ENCODE measurements at regions not wholly inside any gene's neighbourhood (a gene's known extent, or its start where the extent isn't known, plus 50 kb on each side); places are given as distances from the start of the nearest gene placed in this dataset.

DNA sequence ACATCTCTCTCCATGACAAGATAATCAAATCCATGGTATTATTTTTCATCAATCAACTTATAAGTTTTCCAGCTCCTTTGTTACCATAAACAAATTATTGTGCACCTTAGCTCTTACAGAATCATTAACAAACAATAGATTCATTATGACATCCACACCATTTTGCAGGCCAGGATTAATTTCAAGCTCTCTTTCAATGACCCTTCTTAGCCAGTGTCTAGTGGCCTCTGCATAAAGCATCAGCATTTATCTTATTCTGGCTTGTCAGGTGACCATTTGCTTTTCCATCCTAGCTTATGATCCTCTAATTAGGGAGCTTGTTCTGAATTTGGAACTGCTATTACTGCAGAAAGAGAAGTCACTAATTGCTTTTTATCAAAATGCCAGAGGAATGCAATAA, 806.2 kb upstream of the CHAC2 start:
- ATAC-seq = no peak
- no peak overlapping the region for H3K4me3 ChIP-seq
- TF ChIP-seq, protein P1, sequence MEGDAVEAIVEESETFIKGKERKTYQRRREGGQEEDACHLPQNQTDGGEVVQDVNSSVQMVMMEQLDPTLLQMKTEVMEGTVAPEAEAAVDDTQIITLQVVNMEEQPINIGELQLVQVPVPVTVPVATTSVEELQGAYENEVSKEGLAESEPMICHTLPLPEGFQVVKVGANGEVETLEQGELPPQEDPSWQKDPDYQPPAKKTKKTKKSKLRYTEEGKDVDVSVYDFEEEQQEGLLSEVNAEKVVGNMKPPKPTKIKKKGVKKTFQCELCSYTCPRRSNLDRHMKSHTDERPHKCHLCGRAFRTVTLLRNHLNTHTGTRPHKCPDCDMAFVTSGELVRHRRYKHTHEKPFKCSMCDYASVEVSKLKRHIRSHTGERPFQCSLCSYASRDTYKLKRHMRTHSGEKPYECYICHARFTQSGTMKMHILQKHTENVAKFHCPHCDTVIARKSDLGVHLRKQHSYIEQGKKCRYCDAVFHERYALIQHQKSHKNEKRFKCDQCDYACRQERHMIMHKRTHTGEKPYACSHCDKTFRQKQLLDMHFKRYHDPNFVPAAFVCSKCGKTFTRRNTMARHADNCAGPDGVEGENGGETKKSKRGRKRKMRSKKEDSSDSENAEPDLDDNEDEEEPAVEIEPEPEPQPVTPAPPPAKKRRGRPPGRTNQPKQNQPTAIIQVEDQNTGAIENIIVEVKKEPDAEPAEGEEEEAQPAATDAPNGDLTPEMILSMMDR (IDR thresholded peaks at IDR 0.05) = no peak
- TF ChIP-seq POLR2AphosphoS5 (IDR thresholded peaks at IDR 0.05) = no peak
- no peak for TF ChIP-seq POLR2A (IDR thresholded peaks at IDR 0.05)
- no peak for TF ChIP-seq EP300 (IDR thresholded peaks at IDR 0.05)
- H3K4me1 ChIP-seq = no peaks in the 10 kb centered on the region
- no peaks in the 10 kb centered on the region for H3K36me3 ChIP-seq
- H3K27me3 ChIP-seq = no peaks in the 10 kb centered on the region
- no peak overlapping the region for H3K27ac ChIP-seq
- H3K9me3 ChIP-seq = no peaks in the 10 kb centered on the region

DNA sequence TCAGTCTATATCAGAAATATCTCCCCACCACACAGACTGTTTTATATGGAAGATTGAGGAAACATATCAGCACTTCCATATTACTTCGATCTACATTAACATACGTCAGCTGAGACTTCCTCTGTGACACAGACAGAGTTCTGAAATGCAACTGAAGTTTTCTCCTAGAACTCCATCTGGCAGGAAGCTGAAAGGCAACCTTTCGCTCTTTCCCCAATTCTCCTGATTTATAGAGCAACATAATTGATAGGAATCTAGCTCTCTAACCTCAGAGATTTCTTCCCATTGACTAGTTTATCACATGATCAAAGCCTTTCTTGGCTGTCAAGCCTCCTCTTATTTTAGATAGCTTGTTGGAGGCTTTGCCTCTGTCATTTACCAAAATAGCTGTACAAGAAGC, 806.7 kb upstream of the CHAC2 start:
- H3K27me3 ChIP-seq = no peaks in the 10 kb centered on the region
- WGBS, 2 donors (ENCODE audit: low coverage in 1 of 2) = 63 to 86% methylated on average over 3 of the region's 3 CpGs
- H3K9me3 ChIP-seq = no peaks in the 10 kb centered on the region
- H3K4me3 ChIP-seq = no peak overlapping the region
- H3K36me3 ChIP-seq = no peaks in the 10 kb centered on the region
- no peaks in the 10 kb centered on the region for H3K4me1 ChIP-seq
- ATAC-seq = no peak
- H3K27ac ChIP-seq = no peak overlapping the region
- TF ChIP-seq EP300 (IDR thresholded peaks at IDR 0.05) (no peak), POLR2AphosphoS5 (IDR thresholded peaks at IDR 0.05) (no peak), POLR2A (IDR thresholded peaks at IDR 0.05) (no peak)
- TF ChIP-seq, protein P1 (IDR thresholded peaks at IDR 0.05) = no peak

DNA sequence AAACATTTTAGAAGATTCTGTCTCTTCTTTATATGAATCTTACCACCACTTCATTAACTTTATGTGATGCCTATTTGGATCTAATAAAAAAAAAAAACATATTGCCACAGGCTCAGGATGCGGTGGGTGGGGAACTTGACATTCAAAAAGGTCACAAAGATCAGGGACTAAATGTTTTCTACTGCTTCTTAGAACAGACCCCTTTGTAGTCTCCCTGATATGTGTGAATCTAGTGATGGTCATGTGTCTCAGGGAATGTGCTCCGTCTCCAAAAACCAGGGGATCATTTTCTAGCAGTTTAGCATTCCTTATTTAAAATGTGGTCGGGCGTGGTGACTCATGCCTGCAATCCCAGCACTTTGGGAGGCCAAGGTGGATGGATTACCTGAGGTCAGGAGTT, 807.8 kb upstream of the CHAC2 start:
- Histone ChIP-seq H3K4me3 (no peak overlapping the region), H3K4me1 (no peaks in the 10 kb centered on the region), H3K27ac (no peak overlapping the region), H3K27me3 (no peaks in the 10 kb centered on the region), H3K9me3 (no peaks in the 10 kb centered on the region), H3K36me3 (no peaks in the 10 kb centered on the region)
- TF ChIP-seq, protein P1 (IDR thresholded peaks at IDR 0.05) = no peak
- TF ChIP-seq POLR2A (IDR thresholded peaks at IDR 0.05) = no peak
- no peak for TF ChIP-seq POLR2AphosphoS5 (IDR thresholded peaks at IDR 0.05)
- TF ChIP-seq EP300 (IDR thresholded peaks at IDR 0.05) = no peak
- no peak for ATAC-seq
- WGBS, 2 donors (ENCODE audit: low coverage in 1 of 2) = 88 to 100% methylated on average over 2 to 4 of the region's 4 CpGs

DNA sequence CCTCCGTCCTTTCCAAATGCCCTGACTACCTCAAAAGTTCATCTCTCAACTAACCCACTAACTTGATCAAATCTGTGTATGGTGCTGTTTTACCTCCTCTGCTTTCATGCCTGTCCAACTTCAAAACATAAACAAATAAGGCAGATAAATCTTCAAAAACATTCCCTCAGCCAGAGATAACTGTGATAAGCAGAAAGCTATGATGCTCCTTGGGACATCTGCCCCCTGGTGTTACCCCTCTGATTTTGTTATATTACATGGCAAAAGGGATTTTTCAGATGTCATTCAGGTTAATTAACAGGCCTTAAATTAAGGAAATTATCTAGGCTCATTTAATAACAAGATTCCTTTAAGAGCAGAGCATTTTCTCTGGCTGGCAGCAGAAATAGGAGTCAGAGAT, 810.8 kb upstream of the CHAC2 start:
- no peak for TF ChIP-seq POLR2A (IDR thresholded peaks at IDR 0.05)
- TF ChIP-seq EP300 (IDR thresholded peaks at IDR 0.05) = no peak
- TF ChIP-seq POLR2AphosphoS5 (IDR thresholded peaks at IDR 0.05) = no peak
- TF ChIP-seq, protein P1 (IDR thresholded peaks at IDR 0.05) = no peak
- no peak for ATAC-seq
- H3K4me1 ChIP-seq = no peaks in the 10 kb centered on the region

DNA sequence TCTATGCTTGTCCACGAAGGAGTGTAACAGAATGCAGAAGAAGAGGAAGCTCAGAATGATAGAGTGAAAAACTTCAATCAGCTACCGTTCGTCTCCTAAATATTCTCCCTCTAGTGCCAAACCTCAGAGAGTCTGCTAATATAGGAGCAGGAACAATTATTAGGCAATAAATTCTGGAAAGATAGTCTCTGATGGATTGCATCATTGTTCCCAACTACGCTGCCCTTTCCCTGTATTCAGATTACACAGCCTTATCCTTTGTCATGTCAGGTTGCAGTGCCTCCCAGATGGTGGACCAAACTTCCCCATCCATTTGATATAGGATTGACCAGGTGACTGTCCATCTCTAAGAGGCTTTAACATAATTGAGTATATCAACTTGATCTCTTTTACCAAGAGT, 811.5 kb upstream of the CHAC2 start:
- no peak overlapping the region for H3K4me3 ChIP-seq
- no peak overlapping the region for H3K27ac ChIP-seq
- H3K9me3 ChIP-seq = no peaks in the 10 kb centered on the region
- no peaks in the 10 kb centered on the region for H3K36me3 ChIP-seq
- TF ChIP-seq POLR2AphosphoS5 (IDR thresholded peaks at IDR 0.05) (no peak), POLR2A (IDR thresholded peaks at IDR 0.05) (no peak), EP300 (IDR thresholded peaks at IDR 0.05) (no peak)
- TF ChIP-seq, protein P1 (IDR thresholded peaks at IDR 0.05) = no peak
- H3K4me1 ChIP-seq = no peaks in the 10 kb centered on the region
- WGBS, 2 donors (ENCODE audit: low coverage in 1 of 2) = 72 to 84% methylated on average over 4 of the region's 4 CpGs
- H3K27me3 ChIP-seq = no peaks in the 10 kb centered on the region
- ATAC-seq = no peak

More for the DNA sequence above, 810.8 kb upstream of the CHAC2 start:
- no peak overlapping the region for H3K4me3 ChIP-seq
- no peaks in the 10 kb centered on the region for H3K27me3 ChIP-seq
- 79 to 91% methylated on average over 1 of the region's 1 CpG for WGBS, 2 donors (ENCODE audit: low coverage in 1 of 2)
- no peak overlapping the region for H3K27ac ChIP-seq
- no peaks in the 10 kb centered on the region for H3K36me3 ChIP-seq
- H3K9me3 ChIP-seq = no peaks in the 10 kb centered on the region
